ENCODE measurements at regions not wholly inside any gene's neighbourhood (a gene's known extent, or its start where the extent isn't known, plus 50 kb on each side); places are given as distances from the start of the nearest gene placed in this dataset.

GRCh38 chr15:46671336-46671735 lies 1036.5 kb downstream of the SQOR start:
- DNase-seq, result no peak

GRCh38 chr15:46672041-46672440 lies 1037.2 kb downstream of the SQOR start:
- no peak for DNase-seq

DNA sequence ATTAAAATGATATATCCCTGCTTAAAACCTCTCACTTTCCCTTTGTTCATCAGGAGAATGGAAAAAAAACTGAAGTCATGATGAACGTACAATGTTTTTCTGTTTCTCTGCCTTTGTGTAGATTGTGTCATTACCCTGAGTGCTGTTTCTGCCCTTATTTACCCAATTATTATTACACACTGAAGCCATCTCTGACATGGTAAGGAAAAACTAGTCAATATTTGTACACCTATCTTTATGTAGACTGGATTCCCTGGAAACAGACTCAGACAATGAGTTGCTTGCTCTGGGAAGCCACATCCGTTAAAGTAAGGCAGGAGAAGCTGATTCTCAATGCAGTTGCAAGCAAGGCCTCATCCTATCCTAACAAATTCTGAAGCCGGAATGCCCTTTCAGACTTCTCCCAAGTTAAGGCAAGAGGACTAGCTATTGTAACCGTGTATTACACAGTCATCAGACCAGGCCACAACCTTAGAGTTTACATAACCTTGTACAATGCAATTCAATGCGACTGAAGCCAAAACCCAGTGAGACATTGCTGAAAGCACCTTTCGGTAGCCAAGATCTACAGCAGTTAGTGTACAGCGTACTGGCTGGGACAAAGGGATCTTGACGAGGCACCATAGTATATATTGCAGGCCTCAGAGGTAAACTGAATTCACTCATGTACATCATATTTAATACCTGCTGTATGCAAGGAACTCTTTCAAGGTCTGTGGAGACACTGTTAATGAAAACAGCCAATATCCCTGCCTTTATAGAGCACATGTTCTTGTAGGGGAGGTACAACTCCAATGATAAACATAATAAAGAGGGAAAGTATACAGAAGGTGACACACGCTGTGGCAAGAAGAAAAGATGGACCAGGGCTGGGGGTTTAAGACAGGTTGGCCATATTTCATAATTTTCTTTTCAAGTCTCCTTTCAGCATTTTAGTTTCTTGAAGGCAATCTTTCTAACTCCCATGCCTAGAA lies 1040.8 kb upstream of the SEMA6D start:
- no peak for DNase-seq

DNA sequence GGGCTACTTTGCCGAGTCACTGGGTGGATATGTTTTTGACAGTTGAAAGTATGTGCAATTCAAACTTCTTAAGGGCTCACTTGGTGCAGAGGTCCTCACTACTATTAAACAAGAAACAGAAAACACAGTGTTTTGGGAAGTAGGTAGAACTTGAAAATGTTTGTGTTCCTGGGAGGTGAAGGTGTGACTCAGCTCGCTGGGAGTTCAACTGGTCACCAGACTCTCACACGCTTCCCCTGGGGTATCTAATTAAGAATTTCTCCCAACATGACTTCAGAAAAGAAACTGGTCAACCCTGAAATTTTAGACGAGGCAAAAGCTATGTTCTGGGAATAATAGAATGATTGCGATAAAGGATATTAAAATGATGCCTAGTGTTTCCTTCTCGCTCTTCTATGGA lies 1039.8 kb upstream of the SEMA6D start:
- no peak for DNase-seq

GRCh38 chr15:46681901-46682300 lies 1035.4 kb upstream of the SEMA6D start:
- no peak for DNase-seq

- DNase-seq, result no peak
These were observed 1034.1 kb upstream of the SEMA6D start for GRCh38 chr15:46682969-46683791.

DNA sequence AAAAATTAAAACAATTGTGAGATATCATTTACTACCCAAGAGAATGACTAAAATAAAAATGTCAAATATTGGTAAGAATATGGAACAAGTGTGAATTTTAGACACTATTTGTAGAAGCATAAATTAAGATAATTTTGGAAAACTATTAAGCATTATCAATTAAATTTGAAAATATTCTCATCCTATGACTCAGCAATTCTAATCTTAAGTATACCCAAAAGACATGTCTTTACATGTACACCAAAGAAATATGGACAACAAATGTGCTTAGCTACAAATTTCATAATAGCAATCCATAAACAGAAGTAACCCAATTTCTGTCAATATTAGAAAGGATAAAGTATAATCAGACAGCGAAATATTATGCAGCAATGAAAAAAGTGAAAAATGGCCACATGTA lies 1032.2 kb upstream of the SEMA6D start:
- no peak for DNase-seq

- no peak for DNase-seq
These were observed 1031.6 kb upstream of the SEMA6D start for GRCh38 chr15:46685681-46686080.

GRCh38 chr15:46696281-46696680 lies 1021.0 kb upstream of the SEMA6D start:
- peak; percentile 0 for DNase-seq

DNA sequence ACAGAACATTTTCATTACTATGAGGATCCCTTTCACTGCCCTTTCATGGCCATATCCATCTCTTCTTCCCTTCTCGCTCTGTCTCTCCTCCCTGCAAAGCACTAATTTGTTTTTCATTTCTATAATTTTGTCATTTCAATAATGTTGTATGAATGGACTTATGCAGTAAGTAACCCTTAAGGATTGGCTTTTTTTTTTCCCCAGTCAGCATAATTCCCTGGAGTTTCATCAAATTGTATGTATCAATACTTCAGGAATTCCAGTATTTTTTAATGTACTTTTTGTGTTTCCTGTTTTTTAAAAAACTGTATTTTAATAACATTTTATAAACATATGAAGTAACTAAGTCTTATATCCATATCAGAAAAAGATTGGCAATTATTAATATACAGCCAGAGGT lies 1016.0 kb upstream of the SEMA6D start:
- DNase-seq, result no peak

DNA sequence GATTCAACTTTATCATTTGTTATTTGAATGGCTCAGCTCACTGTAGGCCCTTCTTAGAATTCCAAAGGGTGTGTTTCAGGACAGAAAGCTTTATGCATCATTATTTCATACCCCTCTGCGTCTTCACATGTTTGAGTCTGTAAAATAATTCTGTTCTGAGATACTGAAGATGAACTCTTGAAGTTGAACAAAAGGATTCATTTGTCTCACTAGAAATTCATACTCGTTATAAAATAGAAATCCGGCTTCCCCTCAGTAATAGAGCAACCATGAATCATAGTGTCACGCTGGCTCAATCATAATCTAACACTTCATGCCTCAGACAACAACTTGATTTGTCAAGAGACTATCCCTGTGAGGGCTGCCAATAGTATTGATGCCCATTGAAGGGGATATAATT lies 1015.4 kb upstream of the SEMA6D start:
- DNase-seq, result no peak

GRCh38 chr15:46703020-46703861 lies 1014.1 kb upstream of the SEMA6D start:
- DNase-seq, result no peak

- no peak for DNase-seq
These were observed 1013.3 kb upstream of the SEMA6D start for GRCh38 chr15:46703871-46704637.

DNA sequence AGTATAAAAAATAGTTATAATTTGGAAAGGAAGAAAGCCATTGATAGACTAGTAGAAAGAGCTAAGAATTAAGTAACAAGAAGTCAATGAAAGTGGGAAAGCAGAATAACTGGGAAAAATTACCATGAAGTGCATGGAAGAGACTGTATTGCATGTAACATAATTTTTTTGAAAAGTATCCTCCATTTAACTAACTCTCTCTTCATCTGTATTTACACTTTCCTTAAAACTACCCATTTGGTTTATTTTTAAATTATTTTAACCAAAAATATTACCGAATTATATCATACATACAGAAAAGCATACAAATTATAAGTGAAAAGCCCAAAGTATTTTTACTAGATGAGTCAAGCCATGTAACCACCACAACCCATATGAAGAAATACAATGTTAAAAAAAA lies 1009.9 kb upstream of the SEMA6D start:
- DNase-seq, result no peak

DNA sequence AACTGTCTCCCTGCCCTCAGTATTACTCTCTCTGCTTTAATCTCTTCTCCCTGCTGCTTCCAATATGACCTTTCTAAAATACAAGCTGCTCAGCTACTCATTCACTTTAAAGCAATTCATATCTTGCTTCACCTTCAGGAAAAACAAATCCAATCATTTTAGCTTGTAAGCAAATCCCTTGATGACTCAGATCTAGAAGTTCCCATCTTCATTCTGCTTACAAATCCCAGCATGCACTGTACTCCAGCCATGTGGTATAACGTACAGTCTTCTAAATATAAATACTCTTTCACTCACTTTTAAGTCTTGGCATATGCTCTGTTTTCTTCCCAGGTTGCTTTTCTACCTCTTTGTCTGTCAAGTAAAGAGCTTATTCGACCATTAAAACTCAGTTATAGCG lies 1009.1 kb upstream of the SEMA6D start:
- DNase-seq, result no peak

DNA sequence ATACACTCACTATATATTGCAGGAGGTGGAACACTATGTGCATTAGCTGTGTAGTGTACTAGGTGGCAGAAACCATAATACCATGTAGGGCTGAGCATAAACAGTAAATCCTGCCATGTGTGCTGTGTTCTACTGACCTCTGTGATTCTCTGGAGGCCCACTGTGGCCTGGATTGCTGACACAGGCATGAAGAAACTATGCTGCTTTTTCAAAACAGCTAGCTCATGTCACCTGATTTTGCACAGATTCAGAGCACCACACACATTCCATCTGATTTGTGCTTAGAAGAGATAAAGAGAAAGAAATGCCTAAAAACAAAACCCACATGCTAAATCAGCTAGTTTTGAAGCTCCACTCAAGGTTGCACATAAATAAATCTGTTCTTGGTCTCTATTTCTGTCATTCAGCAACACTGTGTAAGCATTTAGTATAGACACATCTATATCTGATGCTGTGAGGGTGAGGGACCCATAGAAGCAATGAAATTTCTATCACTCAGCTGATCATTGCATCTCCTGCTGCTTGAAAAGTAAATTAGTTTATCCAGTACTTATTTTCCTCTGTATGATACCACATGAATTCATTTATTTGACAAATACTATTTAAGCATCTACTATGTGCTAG lies 1007.7 kb upstream of the SEMA6D start:
- no peak for DNase-seq

DNA sequence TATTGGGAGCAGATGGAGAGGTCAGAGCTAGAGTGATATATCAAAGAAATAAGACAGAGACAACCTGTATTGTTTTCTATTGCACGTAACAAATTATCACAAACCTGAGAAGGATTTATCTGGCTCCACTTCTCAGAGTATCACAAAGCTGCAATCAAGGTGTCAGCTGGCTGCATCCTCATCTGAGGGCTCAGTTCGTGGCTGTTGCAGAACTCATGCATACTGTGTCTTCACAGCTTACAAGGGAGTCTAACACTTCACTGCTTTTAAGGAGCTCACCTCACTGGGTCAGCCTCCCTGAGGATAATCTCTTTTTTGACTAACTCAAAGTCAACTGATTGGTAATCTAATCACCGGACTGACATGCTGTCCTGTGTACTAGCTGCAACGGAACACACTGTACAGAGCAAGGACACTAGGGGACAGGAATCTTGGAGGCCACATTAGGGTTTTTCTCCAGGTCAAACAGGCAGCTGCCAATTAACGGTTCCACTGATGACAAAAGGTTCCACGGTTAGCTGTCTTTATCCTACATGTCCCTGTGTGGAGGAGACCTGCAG lies 1006.8 kb upstream of the SEMA6D start:
- no peak for DNase-seq

GRCh38 chr15:46713045-46713444 lies 1004.3 kb upstream of the SEMA6D start:
- no peak for DNase-seq

DNA sequence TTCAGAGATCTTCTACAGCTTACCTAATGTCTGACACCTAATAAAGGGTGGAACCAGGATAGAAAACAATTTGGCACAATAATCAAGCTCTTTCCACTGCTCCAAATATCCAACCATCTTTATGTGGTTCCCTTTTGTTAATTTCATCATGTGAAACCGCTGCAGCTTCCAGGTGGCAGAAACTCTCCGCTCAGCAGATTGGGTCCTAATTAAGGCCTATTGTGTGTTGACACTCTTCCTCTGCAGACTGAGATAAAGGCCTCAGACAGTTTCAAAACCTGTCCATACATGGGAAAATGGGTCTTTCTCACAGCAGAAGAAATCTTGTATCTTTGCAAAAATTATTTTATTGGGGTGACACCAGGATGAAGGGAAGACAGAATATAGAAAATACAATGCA lies 1002.4 kb upstream of the SEMA6D start:
- DNase-seq, result peak; percentile 68

GRCh38 chr15:46723308-46723707 lies 994.0 kb upstream of the SEMA6D start:
- DNase-seq, result no peak

DNA sequence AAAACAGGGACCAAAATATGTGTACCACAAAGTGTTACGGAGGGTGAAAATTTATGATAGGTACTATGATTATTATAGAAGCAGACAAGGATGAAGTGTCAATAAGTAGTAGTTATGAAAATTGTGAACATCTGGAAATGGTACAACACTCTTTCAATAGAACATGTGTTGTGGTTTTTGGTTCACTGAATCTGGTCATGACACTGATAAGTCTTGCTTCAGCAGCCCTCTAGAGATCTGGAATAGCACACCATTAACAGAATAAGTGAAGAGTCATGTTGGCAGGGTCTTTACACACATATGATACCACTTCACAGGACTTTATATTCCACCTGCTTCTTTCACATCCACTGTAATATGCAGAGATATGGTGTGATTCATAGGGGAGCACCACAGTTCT lies 985.2 kb upstream of the SEMA6D start:
- no peak for DNase-seq

Data from COR-L47 (cell line).